Ureter (tissue), 1 donor: ENCODE measurements at regions not wholly inside any gene's neighbourhood (a gene's known extent, or its start where the extent isn't known, plus 50 kb on each side); places are given as distances from the start of the nearest gene placed in this dataset.

ENCODE experiments used
- DNase-seq: peaks from one replicate; pipeline ENCODE4 v3.0.0-alpha.2; 2020; ENCODE audit warnings: low spot score
- donor health status: DM: yes; HTN: yes; CAD: no.

DNA sequence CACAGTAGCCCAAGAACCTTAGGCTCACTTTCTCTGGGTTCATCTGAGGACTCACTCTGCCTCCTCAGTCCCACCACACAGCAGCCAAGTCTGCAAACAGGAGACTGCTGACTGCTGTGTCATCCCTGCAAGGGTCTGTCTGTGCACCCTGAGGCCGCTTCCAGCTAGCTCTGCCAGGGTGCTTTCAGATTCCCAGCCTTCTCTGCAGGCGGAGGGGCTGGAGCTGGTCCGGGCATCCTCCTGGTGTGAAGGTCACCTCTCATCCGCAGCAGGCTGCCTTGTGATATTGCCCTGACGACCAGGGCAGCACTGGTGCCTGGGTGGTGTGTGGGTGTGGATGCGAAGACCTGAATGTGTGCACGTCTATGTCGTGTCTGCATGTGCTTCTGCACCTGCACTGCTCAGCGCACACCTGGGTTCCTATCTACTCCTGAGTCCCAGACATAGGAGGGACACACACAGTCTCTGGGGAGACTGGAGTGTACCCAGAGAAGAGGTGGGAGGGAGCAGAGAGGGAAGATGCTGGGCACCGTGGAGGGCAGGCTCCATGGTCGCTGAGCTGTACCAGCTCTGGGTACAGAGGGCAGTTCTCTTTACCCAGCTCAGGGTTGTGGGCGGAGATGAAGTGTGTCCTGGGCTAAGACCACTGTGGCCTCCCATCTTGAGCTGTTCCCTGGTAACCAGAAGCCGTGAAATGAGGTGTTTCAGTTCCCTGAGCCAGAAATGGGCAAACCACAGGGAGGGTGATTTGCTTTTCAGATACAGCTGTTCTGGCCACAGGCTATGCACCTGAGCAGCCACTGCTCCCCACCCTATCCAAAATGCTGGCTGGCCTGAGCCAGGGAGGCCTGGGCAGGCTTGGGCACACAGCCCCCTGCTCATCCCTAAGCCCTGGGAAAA is 160.9 kb upstream of the CSF3R start:
- no peak for DNase-seq

GRCh38 chr1:36642802-36643201 is 160.1 kb upstream of the CSF3R start:
- DNase-seq: no peak

DNA sequence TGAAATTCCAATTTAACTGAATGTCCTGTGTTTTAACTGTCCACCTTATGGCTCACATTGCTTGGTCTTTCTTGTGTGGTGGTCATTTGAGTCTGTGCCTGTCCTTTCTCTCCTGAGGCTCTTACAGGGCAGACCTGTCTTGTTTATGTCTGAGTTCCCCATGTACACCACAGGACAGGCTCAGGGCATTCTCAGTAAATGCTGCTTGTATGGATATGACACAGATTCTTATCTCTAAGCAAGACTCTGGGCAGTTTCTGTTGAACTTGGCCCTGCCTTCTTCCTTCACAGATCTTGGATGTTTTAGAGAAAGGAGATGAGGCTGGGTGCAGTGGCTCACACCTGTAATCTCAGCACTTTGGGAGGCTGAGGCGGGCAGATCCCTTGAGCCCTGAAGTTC is 159.1 kb upstream of the CSF3R start:
- no peak for DNase-seq

DNA sequence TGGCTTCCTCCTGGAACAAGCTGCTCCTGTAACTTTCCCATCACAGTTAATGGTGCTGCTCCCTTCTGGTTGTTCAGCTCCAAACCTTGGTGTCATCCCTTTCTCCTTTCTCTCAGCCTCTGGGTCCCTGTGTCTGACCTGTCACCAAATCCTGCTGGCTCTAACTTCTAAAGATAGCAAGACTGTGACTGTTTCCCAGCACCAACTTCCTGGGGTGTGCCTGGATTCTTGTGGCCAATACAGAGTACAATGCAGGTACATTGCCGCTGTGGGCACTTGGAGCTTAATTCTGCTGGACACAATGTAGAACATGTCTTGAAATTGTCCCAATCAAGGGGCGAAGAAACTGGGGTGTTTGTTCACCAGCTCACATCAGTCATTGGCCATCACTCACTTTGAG is 156.7 kb upstream of the CSF3R start:
- DNase-seq: no peak

- DNase-seq: no peak
Measured at GRCh38 chr1:36638268-36638667, 155.6 kb upstream of the CSF3R start.

- DNase-seq: no peak
Measured at GRCh38 chr1:36636206-36636605, 153.5 kb upstream of the CSF3R start.

DNA sequence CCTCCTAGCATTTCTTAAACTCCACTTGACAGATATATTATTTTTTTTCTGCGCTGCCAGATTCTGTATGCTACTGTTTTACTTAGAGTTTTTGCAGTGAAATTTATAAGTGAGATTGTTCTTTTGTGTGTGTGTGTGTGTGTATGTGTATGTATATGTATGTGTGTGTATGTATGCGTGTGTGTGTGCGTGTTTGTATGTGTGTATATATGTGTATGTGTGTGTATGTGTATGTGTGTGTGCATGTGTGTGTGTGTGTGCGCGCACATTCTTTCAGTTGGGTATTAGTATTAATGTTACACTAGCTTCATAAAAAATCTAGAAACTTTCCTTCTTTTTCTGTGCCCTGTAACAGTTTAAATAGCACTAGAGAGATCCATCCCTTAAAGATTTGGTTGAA is 152.6 kb upstream of the CSF3R start:
- DNase-seq: no peak

DNA sequence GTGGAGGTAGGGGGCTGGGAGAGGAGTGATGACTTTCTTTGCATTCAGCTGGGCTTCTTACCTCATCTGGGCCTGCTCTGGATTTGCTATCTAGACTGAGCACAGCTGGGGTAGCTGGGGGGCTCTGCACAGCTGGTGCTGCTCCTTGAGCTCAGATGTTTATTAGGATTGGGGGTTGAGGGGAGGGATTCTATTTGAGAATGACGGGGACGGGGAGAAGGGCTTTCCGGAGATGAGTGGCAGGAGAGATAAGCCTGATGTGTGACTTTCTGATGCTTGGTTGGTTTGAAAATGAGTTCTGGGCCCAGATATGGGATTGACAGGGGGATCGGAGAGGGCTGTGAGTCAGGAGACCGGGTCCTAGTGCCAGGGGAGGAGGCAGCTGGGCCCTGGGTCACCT is 146.1 kb upstream of the CSF3R start:
- no peak for DNase-seq

GRCh38 chr1:36626435-36626834 is 143.7 kb upstream of the CSF3R start:
- DNase-seq: no peak

DNA sequence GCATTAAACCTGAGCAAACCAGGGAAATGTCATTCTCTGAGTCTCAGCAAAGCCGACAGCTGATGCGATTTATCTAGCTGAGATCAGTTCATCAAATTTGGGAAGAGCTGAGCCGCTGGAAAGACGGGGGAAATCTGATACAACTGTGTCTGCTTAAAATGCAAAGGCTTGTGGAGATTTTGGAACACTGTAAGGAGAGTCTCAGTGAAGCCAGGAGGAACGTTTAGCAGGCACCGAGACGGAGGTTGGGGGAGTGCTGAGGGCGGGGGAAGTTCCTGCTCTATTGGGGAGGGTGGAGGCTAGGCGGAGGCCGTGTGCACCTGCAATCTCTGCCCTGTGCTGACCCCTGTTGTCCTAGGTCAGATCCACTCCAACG is 143.2 kb upstream of the CSF3R start:
- DNase-seq: no peak

DNA sequence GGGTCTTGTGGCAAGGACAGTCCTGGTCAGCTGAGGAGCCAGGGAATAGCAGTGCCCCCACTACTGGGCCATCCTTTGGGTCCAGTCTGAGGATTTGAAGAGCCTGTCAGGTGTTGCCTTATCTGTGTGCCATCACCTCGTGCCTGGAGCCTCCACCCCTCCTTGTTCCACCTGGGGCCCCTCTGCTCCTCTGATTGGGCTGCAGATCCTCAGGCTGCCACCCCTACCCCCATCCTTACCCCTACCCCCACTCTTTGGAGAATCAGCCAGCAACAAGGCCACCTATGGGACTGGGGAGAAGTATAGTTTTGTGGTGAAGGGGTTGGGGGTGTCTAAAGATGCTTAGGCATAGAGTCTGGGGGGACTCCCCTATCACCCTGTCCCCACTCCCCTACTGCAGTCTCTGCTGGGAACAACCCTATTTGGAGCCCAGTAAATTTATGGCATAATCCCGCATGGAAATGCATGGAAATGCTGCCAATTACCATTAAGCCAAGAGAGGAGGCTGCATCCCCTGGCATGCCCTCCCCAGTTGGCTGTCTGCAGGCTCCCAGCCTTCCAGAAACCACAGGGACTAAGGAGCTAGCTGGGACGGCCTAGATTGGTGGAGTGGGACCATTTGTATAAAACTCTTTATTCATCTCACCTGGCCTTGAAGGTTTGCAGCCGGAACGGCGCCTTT is 142.7 kb upstream of the CSF3R start:
- no peak for DNase-seq

- no peak for DNase-seq
Measured at GRCh38 chr1:36624466-36624865, 141.8 kb upstream of the CSF3R start.

DNA sequence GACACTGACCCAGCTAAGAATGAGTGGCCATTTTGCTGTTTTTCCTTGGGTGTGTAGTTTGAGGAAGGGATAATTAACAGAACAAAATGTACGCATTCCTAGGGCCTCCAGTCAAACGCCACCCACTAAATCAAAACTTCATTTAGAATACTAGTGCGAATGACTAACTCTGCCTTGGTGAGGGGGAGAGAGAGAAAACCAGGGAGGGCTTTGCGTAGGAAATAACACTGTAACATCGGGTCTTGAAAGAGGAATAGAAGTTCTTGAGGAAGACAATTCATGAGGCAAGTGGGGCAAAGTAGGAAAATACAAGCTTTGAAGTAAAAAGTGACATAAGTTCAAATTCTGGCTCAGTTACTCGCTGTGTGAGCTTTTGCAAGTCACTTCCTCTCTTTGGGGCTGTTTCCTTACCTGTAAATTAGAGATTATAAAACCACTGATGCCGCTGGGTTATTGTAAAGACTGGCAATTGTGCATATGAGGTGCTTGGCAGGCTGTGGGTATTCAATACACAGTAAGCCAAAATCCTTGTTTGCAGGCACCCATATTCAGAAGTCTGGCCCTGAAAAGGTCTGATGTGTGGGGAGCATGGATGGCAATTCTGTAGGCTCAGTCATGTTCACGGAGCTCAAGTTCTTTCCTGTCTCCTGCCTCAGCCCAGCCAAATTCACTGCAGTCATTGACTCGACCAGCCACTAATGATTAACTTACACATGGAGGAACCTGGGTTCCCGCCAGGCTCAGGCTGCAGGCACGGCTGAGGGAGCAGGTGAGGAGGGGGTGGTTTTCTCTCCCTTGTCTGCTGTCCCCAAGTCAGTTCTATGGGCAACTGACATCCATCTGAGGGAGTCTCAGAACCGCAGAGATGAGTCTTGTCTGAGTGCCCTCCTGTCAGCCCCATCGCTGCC is 140.3 kb upstream of the CSF3R start:
- no peak for DNase-seq

GRCh38 chr1:36621531-36621930 is 138.8 kb upstream of the CSF3R start:
- no peak for DNase-seq

GRCh38 chr1:36620142-36620541 is 137.4 kb upstream of the CSF3R start:
- DNase-seq: no peak

DNA sequence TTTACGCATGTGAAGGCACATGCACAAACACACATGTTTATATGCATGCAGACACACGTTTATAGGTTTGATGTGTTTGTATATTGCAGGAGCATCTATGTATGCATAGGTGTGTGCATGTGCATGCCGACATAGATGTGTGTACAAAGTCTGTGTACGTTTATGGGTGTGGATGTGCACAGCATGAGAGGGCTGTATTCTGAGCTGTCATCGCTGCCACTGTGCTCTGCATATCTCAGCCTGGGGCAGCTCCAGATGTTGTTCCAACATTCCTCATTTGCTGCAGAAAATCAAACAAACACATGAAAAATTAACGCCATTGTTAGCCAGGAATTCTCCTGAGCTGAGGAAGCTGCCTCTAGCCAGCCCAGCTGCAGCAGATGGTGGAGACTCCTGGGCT is 132.3 kb upstream of the CSF3R start:
- DNase-seq: no peak

- DNase-seq: no peak
Measured at GRCh38 chr1:36614571-36614970, 131.9 kb upstream of the CSF3R start.

DNA sequence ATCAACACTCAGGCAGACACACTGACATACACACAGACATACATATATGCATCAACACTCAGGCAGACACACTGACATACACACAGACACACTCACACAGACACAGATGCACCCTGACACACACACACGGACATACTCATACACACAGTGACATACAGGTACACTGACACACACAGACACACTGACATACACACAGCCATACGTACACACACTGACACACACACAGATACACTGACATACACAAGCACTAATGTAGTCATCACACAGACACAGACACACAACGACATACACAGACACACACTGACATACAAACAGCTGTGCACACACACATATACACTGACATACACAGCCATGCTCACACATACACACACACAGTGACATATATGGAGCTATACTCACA is 131.0 kb upstream of the CSF3R start:
- no peak for DNase-seq

- DNase-seq: no peak
Measured at GRCh38 chr1:36612881-36613280, 130.2 kb upstream of the CSF3R start.

DNA sequence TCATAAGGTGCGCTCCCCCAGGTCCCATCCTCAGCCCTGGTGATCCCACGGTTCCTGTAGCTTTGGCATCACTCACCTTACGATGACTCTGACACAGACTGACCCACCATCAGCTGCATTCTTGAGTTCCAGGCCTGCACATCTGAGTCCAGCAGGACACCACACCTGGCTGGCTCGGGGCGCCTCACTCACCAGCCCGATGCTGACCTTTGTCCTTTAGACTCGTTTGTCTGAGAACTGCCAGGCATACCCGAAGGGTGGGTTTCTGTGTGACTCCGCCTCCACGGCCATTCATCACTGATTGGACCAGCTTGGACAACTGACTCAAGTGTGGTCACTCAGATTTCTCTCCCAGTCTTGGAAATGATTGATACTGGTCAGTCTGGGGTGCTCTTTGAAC is 129.4 kb upstream of the CSF3R start:
- DNase-seq: no peak

DNA sequence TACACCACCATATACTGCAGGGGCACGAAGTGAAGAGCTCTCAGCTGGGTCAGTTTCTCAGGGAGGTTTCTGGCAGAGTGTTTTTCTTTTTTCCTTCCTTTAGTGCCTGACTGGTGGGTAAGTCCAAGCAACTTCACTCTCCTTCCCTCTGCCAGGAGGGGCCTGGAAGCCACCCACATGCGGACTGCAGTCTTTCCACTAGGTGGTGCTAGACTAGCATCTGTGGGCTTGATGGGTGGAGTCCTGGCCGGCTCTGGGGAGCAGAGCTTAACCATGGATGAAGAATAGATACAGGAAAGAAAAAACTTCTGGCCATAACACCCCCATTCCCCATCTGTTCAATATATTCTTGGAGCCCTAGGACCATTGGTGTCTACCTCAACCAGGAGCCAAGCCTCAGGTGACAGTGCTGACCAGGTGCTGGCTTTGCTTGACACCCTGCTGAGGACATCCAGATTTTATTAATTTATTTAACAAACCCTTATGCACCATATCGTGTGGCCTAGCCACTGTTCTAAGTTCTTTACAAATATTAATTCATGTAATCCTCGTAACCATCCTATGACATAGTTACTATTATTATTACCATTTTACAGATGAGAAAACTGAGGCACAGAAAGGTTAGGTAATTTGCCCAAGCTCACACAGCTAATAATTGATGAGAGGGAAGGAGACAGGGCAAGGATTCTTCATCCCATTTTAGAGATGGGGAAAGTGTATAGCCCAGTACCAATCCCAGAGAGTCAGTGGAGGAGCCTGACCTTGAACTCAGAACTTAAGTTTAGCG is 126.7 kb upstream of the CSF3R start:
- DNase-seq: no peak

- no peak for DNase-seq
Measured at GRCh38 chr1:36608272-36608671, 125.6 kb upstream of the CSF3R start.
